GM12878 (cell line): ENCODE measurements at regions not wholly inside any gene's neighbourhood (a gene's known extent, or its start where the extent isn't known, plus 50 kb on each side); places are given as distances from the start of the nearest gene placed in this dataset.

Source experiments
- ATAC-seq: fragments of 200-7000 bp; cut with Tn5 transposase; 3 replicates; pipeline ENCODE4 v1.9.1; 2020; ENCODE audit warnings: mild to moderate bottlenecking, moderate library complexity
- BruUV-seq: library from RNA; stranded (reverse); fragments of 400-500 nt; replicated peaks from 2 replicates; lab custom pipeline; 2021; lab: Mats Ljungman, UMichigan
- CTCF ChIA-PET: fragments of 300-600 bp; sonication (Branson Sonifier 250); formaldehyde crosslinking; extraction: SDS; loops from one replicate; lab custom pipeline; 2021; ENCODE audit warnings: inconsistent platforms; lab: Yijun Ruan, JAX
- POLR2A ChIA-PET: fragments of 350-600 bp; formaldehyde crosslinking; extraction: SDS; loops from one replicate; lab custom pipeline; 2021; ENCODE audit warnings: inconsistent platforms; lab: Charles Lee
- RAD21 ChIA-PET: fragments of 300-600 bp; sonication (Branson Sonifier 250); formaldehyde crosslinking; loops from one replicate; lab custom pipeline; 2023; ENCODE audit warnings: antibody characterized with exemption; ENCODE audit not compliant: unreplicated experiment; lab: Charles Lee
- SMC1A ChIA-PET: fragments of 300-600 bp; sonication (Branson Sonifier 250); formaldehyde crosslinking; loops from one replicate; lab custom pipeline; 2023; ENCODE audit not compliant: unreplicated experiment, uncharacterized antibody; lab: Charles Lee
- DNase-seq: peaks from one replicate; pipeline ENCODE4 v3.0.0-alpha.2; 2011; ENCODE audit warnings: low read depth, low spot score
- FAIRE-seq: peaks from 3 replicates; lab custom pipeline; 2011; peaks lifted over from hg19 to GRCh38; lab: Jason Lieb, UNC
- H2AFZ ChIP-seq: 2 replicates; pipeline ENCODE4 v1.6.0; 2011; ENCODE audit warnings: low read depth, low read length, control low read depth; ENCODE audit not compliant: control insufficient read depth
- H3K27ac ChIP-seq: 2 replicates; pipeline ENCODE4 v1.5.1; 2011; ENCODE audit warnings: control low read depth; ENCODE audit not compliant: control insufficient read depth, insufficient read depth
- H3K27me3 ChIP-seq, 2 experiments: replicated peaks in 1 of 2; 2 replicates each; pipeline versions ENCODE4 v1.6.0 to v1.6.1; 2011; ENCODE audit warnings: low read length in 1 of 2; ENCODE audit not compliant: control insufficient read depth in 2 of 2, insufficient read depth in 2 of 2
- H3K36me3 ChIP-seq, 2 experiments: 2 replicates each; pipeline ENCODE4 v1.5.1; 2011; ENCODE audit warnings: low read length in 1 of 2; ENCODE audit not compliant: control insufficient read depth in 2 of 2, insufficient read depth in 2 of 2
- H3K4me1 ChIP-seq: 2 replicates; pipeline ENCODE4 v1.6.1; 2011; ENCODE audit warnings: mild to moderate bottlenecking, low read length, moderate library complexity, mixed read lengths; ENCODE audit not compliant: control insufficient read depth, insufficient read depth
- H3K4me2 ChIP-seq: 2 replicates; pipeline ENCODE4 v1.6.0; 2011; ENCODE audit warnings: control low read depth; ENCODE audit not compliant: control insufficient read depth, insufficient read depth
- H3K4me3 ChIP-seq: fragments of 200-600 bp; sonication (generic); 2 replicates; pipeline ENCODE4 v1.5.1; 2016
- H3K79me2 ChIP-seq: 2 replicates; pipeline ENCODE4 v1.6.0; 2011; ENCODE audit warnings: low read length; ENCODE audit not compliant: control insufficient read depth, insufficient read depth
- H3K9ac ChIP-seq: 2 replicates; pipeline ENCODE4 v1.8.0; 2011; ENCODE audit warnings: low read length, control low read depth, mixed read lengths; ENCODE audit not compliant: control insufficient read depth, insufficient read depth
- H3K9me3 ChIP-seq: replicated peaks from 3 replicates; pipeline ENCODE4 v1.5.1; 2011; ENCODE audit warnings: mild to moderate bottlenecking, low read length; ENCODE audit not compliant: control insufficient read depth, insufficient read depth
- H4K20me1 ChIP-seq: 2 replicates; pipeline ENCODE4 v1.6.0; 2011; ENCODE audit not compliant: control insufficient read depth, insufficient read depth
- ASH2L ChIP-seq: fragments of 300-600, 200-600 bp; sonication (generic); IDR thresholded peaks from 2 replicates; pipeline ENCODE4 v1.6.1; 2017; ENCODE audit warnings: low read depth, mild to moderate bottlenecking, borderline replicate concordance
- ATF2 ChIP-seq: IDR thresholded peaks from 2 replicates; pipeline ENCODE4 v1.6.1; 2012; ENCODE audit warnings: low read length, inconsistent platforms
- BRCA1 ChIP-seq: IDR thresholded peaks from 2 replicates; pipeline ENCODE4 v1.6.1; 2011; ENCODE audit warnings: low read depth, low read length, improper control_type of control experiment
- CBFB ChIP-seq: IDR thresholded peaks from 2 replicates; pipeline ENCODE4 v1.6.1; 2016; ENCODE audit warnings: antibody characterized with exemption, low read depth
- DPF2 ChIP-seq: fragments of 450-650 bp; IDR thresholded peaks from 2 replicates; pipeline ENCODE4 v1.6.1; 2017; ENCODE audit warnings: mild to moderate bottlenecking
- EZH2 ChIP-seq: IDR thresholded peaks from 2 replicates; pipeline ENCODE4 v1.6.1; 2012; ENCODE audit warnings: low read depth, mild to moderate bottlenecking, control low read depth, inconsistent platforms, low read length, borderline replicate concordance; ENCODE audit not compliant: control insufficient read depth
- MYC ChIP-seq: IDR thresholded peaks from 2 replicates; pipeline ENCODE4 v1.6.1; 2011; ENCODE audit warnings: mild to moderate bottlenecking, low read length, moderate library complexity, inconsistent platforms; ENCODE audit not compliant: insufficient read depth, insufficient replicate concordance, insufficient read length, severe bottlenecking
- NFYA ChIP-seq: IDR thresholded peaks from 2 replicates; pipeline ENCODE4 v1.6.1; 2011; ENCODE audit warnings: low read depth, mild to moderate bottlenecking, low read length, improper control_type of control experiment, borderline replicate concordance
- NFYB ChIP-seq: IDR thresholded peaks from 2 replicates; pipeline ENCODE4 v1.6.1; 2011; ENCODE audit warnings: low read depth, mild to moderate bottlenecking, low read length, improper control_type of control experiment, moderate library complexity; ENCODE audit not compliant: insufficient read depth
- PBX3 ChIP-seq: IDR thresholded peaks from 2 replicates; pipeline ENCODE4 v1.6.1; 2011; ENCODE audit warnings: mild to moderate bottlenecking, low read depth, low read length, moderate library complexity; ENCODE audit not compliant: insufficient replicate concordance
- PML ChIP-seq: IDR thresholded peaks from 2 replicates; pipeline ENCODE4 v1.6.1; 2012; ENCODE audit warnings: low read length, inconsistent platforms
- POLR2A ChIP-seq: IDR thresholded peaks from 2 replicates; pipeline ENCODE4 v1.6.1; 2011; ENCODE audit warnings: low read depth, mild to moderate bottlenecking, low read length
- RBBP5 ChIP-seq: fragments of 200-600 bp; sonication (generic); conservative IDR thresholded peaks from 2 replicates; pipeline ENCODE4 v1.6.1; 2016
- SUZ12 ChIP-seq: fragments of 200-600 bp; sonication (generic); IDR thresholded peaks from one replicate; pipeline ENCODE4 v1.6.1; 2018; ENCODE audit warnings: antibody characterized with exemption, mild to moderate bottlenecking; ENCODE audit not compliant: unreplicated experiment
- WRNIP1 ChIP-seq: IDR thresholded peaks from 2 replicates; pipeline ENCODE4 v1.6.1; 2011; ENCODE audit warnings: low read depth, low read length, improper control_type of control experiment, borderline replicate concordance
- ZBTB40 ChIP-seq: fragments of 450-650 bp; IDR thresholded peaks from 2 replicates; pipeline ENCODE4 v1.6.1; 2016; ENCODE audit warnings: mild to moderate bottlenecking, moderate library complexity, borderline replicate concordance
- ZNF622 ChIP-seq: fragments of 450-650 bp; IDR thresholded peaks from 2 replicates; pipeline ENCODE4 v1.6.1; 2017; ENCODE audit warnings: mild to moderate bottlenecking, inconsistent platforms
- WGBS: methylation state at CpG from one replicate; pipeline ENCODE4 v1.1.6; 2016; ENCODE audit warnings: low lambda C conversion rate; ENCODE audit not compliant: insufficient replicate concordance, insufficient coverage; ENCODE audit errors: missing lambda C conversion rate; 5-methylcytosine and 5-hydroxymethylcytosine counted together
- in situ Hi-C: fragments of 300-500 bp; cut with MboI; formaldehyde crosslinking; loops from 9 replicates; pipeline ENCODE4 v1.14.3; 2018; ENCODE audit warnings: mixed read lengths
- intact Hi-C: fragments of 100-400 bp; cut with micrococcal nuclease; formaldehyde crosslinking; loops from one replicate; pipeline ENCODE4 v1.14.2; 2022; ENCODE audit not compliant: unreplicated experiment

- no peaks in the 10 kb centered on the region; the same call in 2 of the 3 replicates for H3K9me3 ChIP-seq
- in situ Hi-C loops (no loop called here), intact Hi-C loops (no loop called here)
- ChIA-PET SMC1A (no interaction called here), POLR2A (no interaction called here), RAD21 (no interaction called here), CTCF (no interaction called here)
- ATAC-seq (no peak), DNase-seq (no peak), FAIRE-seq (no peak)
- H2AFZ ChIP-seq, result no peak overlapping the region
- H3K4me2 ChIP-seq, result no peak overlapping the region
- no peak overlapping the region for H3K27ac ChIP-seq
- 45% methylated on average over 19 of the region's 19 CpGs for WGBS
- H3K4me3 ChIP-seq, result no peak overlapping the region
- TF ChIP-seq DPF2, result no peak
- no peak for TF ChIP-seq PML
- TF ChIP-seq MYC, result no peak
- TF ChIP-seq ATF2, result no peak
- no peak for TF ChIP-seq PBX3
- TF ChIP-seq EZH2, result no peak
- TF ChIP-seq RBBP5, result no peak
- TF ChIP-seq POLR2A, result no peak
- no peak for TF ChIP-seq CBFB
- no peak for TF ChIP-seq ASH2L
- TF ChIP-seq NFYA, result no peak
- TF ChIP-seq WRNIP1, result no peak
- no peak for TF ChIP-seq SUZ12
- no peak for TF ChIP-seq NFYB
- no peak for TF ChIP-seq ZNF622
- no peak for TF ChIP-seq BRCA1
- no peak for TF ChIP-seq ZBTB40
- H4K20me1 ChIP-seq, result no peaks in the 10 kb centered on the region
- no peaks in the 10 kb centered on the region for H3K79me2 ChIP-seq
- no peaks in the 10 kb centered on the region for H3K36me3 ChIP-seq
- no peaks in the 10 kb centered on the region for H3K27me3 ChIP-seq
- no TSS peak for BruUV-seq
- no peak overlapping the region for H3K9ac ChIP-seq
- no peaks in the 10 kb centered on the region for H3K4me1 ChIP-seq
Observed at GRCh38 chr1:2861143-2861987, 59.9 kb upstream of the TTC34 start.
